ENCODE measurements at regions not wholly inside any gene's neighbourhood (a gene's known extent, or its start where the extent isn't known, plus 50 kb on each side); places are given as distances from the start of the nearest gene placed in this dataset.

DNA sequence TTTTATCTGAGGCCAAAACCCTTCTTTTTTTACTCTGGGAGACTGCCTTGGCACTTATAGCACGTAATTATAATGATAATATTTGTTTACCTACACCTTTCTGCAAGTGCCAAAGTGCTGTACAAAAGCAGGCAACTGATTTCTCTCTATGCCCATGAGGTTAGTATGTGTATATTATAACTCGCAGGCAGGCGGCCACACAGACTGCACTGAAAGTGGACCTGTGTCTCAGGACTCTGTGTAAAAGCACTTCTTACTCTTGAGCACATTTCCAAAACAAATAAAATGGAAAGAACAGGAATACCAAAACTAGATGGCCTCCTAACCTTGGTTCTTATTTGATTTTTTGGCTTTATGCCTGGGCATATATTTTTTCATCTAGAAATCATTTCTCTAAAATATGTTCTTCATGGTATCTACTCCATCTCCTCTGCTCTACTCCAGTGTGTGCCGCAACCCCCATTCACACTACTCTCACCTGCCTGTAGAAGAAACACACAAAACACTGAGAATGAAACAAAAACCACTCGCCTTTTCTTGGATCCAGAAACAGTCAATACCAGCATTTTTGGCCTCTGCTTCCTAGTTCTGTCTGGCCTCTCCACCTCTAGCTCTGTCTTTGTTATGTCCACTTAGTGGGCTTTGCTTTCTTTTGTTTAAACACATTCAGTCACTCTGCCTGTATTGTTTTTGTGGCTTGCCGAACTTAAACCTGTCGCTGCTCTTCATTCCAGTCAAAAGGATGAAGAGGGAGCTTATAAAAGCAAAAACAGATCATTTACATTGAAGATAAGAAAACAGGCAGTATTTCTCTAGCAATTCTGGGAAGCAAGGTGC, 934.5 kb upstream of the TENM3 start:
- H3K4me3 ChIP-seq (ENCODE audit: low read depth, low read length), result no peak overlapping the region
- DNase-seq (ENCODE audit: low read depth), result no peak

GRCh38 chr4:181312066-181312465, 931.1 kb upstream of the TENM3 start:
- DNase-seq (ENCODE audit: low read depth), result no peak
- H3K4me3 ChIP-seq (ENCODE audit: low read depth, low read length), result no peak overlapping the region

- DNase-seq (ENCODE audit: low read depth), result no peak
- H3K4me3 ChIP-seq (ENCODE audit: low read depth, low read length), result no peak overlapping the region
These were observed 923.6 kb upstream of the TENM3 start for GRCh38 chr4:181319629-181320028.

DNA sequence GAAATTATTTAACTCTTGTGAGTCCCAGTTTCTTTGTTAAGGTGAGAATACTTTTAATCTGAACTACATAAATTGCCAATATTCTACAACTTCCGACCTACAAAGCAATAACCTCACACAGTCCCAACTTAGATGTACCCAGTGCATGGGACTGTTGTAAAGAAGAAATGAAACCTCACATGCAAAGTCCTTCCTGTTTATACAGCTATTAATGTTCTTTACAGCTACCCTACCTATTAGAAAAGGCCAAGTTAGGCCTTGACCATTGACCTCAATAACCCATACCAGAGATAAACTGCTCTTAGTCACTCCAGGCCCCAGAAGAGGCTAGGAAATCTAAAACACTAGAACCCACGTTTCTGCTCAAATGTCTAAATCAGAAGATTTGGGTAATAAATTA, 920.1 kb upstream of the TENM3 start:
- DNase-seq (ENCODE audit: low read depth), result no peak
- H3K4me3 ChIP-seq (ENCODE audit: low read depth, low read length), result no peak overlapping the region

- DNase-seq (ENCODE audit: low read depth), result no peak
- H3K4me3 ChIP-seq (ENCODE audit: low read depth, low read length), result no peak overlapping the region
These were observed 912.5 kb upstream of the TENM3 start for GRCh38 chr4:181330654-181331201.

DNA sequence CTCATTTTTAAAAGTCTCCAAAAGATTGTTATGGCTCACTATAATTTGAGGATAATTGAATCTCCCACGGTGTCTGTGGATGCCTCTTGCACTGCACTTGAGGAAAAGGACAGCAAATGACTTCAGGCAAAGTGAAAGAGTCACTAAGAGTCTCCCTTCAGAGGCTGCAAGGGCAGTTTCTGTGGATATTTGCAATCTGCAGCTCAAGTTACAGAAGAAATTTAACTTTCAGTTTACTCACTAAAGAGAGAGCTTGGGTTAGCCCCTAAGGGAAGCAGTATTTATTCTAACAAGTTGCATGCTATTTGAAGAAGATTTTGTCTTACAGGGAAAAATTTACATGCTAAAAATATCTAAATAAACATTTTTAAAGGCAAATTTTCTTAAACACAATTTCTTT, 912.0 kb upstream of the TENM3 start:
- H3K4me3 ChIP-seq (ENCODE audit: low read depth, low read length), result no peak overlapping the region
- DNase-seq (ENCODE audit: low read depth), result no peak

DNA sequence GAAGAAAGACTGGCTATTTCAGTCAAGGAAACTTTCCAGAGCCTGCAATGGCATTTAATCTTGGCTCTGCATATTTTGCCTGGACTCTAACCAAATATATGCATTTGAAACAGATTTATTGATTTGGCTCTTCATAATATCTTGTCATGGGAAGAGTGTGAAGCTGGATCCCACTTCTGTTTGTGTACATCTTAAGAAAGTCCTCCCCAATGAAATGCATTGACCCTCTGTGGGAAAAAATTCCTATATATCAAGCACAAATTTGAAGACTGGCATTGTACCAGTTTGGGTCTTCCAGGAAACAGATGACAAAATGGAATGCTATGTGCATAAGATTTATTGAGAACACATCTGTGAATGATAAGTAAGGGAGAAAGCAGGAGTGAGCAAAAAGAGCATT, 897.3 kb upstream of the TENM3 start:
- no peak overlapping the region for H3K4me3 ChIP-seq (ENCODE audit: low read depth, low read length)
- no peak for DNase-seq (ENCODE audit: low read depth)

- no peak overlapping the region for H3K4me3 ChIP-seq (ENCODE audit: low read depth, low read length)
- DNase-seq (ENCODE audit: low read depth), result no peak
These were observed 892.4 kb upstream of the TENM3 start for GRCh38 chr4:181350615-181351415.

DNA sequence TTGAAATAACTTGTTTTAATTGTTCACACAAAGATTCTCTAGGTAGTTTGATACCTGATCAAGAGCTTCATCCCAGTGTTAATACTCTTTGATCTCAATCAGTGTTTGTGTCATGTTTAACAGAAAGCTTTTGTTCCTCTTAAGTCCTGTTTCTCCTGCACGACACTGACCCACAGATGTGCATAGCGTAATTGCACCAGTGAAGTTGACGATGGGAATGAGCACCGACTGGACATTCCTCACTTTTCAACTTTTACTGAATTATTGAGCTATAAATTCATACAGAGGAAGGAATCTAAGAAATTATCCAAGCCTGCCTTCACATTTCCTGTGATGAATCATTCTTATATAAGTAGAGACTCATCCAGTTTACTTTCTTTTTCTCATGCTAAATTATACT, 878.7 kb upstream of the TENM3 start:
- no peak for DNase-seq (ENCODE audit: low read depth)
- H3K4me3 ChIP-seq (ENCODE audit: low read depth, low read length), result no peak overlapping the region

GRCh38 chr4:181365671-181366070, 877.5 kb upstream of the TENM3 start:
- no peak overlapping the region for H3K4me3 ChIP-seq (ENCODE audit: low read depth, low read length)
- no peak for DNase-seq (ENCODE audit: low read depth)

- H3K4me3 ChIP-seq (ENCODE audit: low read depth, low read length), result no peak overlapping the region
- no peak for DNase-seq (ENCODE audit: low read depth)
These were observed 871.2 kb upstream of the TENM3 start for GRCh38 chr4:181372014-181372413.

GRCh38 chr4:181376058-181376457, 867.1 kb upstream of the TENM3 start:
- no peak overlapping the region for H3K4me3 ChIP-seq (ENCODE audit: low read depth, low read length)
- DNase-seq (ENCODE audit: low read depth), result no peak

- H3K4me3 ChIP-seq (ENCODE audit: low read depth, low read length), result no peak overlapping the region
- DNase-seq (ENCODE audit: low read depth), result no peak
These were observed 855.1 kb upstream of the TENM3 start for GRCh38 chr4:181388061-181388460.

DNA sequence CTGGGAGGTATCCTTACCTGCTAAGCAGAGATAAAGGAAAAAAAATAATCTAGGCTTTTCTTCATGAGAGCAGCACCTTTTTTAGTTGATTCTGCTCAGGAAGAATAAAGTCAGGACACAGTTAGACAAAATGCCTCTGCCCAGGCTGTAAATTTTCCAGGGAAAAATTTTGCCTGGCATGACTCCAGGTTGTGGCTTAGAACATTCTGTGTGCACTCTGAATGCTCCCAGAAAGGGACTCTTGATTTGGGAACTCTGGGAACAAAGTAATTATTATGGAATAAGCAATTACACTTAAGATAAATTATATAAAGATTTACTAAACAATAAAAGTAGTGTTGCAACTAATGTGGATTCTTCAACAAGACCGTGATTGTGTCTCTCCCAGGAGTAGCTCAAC, 826.2 kb upstream of the TENM3 start:
- no peak for DNase-seq (ENCODE audit: low read depth)
- H3K4me3 ChIP-seq (ENCODE audit: low read depth, low read length), result no peak overlapping the region

DNA sequence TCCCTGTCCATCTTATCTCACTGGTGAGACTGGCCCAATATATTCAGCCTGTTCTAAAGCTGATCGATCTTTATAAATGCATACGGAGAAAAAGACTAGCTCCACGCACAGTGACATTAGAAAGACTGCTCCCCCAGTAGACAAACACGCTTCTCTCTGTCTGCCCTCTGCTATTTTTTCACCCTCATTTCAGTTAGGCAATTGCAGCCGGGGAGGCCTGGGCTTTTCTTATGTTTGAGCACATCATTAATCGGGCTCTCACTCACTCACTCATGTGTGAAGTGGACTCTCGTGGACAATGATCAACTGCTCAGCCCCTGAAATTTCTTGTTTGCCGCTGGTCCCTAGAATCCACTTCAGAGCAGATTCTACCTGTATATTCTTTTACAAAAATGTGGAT, 824.7 kb upstream of the TENM3 start:
- H3K4me3 ChIP-seq (ENCODE audit: low read depth, low read length), result no peak overlapping the region
- no peak for DNase-seq (ENCODE audit: low read depth)

DNA sequence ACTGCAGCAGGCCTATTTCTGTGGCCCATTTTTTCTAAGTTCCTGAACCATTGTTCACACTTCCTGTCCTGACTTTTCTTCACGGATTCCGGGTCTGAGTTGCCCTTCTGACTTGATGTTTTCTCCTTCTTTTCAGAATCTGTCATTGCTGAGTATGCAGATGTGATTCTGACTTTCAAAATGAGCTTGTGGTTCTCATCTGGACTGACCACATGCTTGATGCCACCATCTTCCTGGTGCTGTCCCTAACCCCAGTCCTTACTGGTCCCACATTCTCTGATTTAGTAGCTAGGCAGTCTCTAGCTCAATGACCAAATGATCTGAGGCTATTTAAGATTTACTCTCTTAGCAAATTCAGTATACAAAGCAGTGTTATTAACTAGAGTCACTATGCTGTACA, 822.3 kb upstream of the TENM3 start:
- H3K4me3 ChIP-seq (ENCODE audit: low read depth, low read length), result no peak overlapping the region
- no peak for DNase-seq (ENCODE audit: low read depth)

DNA sequence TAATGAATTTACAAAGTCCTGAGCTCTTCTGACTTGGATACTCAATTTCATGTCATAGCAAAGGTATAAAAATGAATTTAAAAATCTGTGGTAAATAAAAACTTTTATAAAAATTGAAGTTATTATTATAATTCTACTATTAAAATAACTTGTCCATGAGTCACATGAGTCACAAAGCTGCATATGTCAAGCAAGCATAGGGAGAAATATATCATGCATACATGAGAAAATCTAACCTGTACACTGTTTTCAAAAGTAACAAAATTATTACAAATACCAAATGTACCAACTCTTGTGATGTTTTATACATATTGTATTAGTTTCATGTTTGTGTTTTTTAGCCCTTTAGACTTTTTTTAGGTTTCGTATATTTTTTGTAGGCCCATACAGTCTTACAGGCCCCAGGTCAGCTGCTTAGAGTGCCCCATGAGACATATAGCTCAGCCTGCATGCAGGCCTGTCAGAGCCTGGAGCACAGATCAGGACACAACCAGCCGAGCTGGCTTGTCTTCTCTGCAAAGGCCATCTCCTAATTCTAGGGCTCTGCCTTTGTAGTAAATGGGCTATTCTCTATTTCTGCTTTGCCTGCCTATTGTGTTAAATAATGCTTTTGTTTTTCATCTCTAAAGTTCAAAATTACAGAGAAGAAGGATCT, 818.7 kb upstream of the TENM3 start:
- no peak overlapping the region for H3K4me3 ChIP-seq (ENCODE audit: low read depth, low read length)
- DNase-seq (ENCODE audit: low read depth), result no peak

DNA sequence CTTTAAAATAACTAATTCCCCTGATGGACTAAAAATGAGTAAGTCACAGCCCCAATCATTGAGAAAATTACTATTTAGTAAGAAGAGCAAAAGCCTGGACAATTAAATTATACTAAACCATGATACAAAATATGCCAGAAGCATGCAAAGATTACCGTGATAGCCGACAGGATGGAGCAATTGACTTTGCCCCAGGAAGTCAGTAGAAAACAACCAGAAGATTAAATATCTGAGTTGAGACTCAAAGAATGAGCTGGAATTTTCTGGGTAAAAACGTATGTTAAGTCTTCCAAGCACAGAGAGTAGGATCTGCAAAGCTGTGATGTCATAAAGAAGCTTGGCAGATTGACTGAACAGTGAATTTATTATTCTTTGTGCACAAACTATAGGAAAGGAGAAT, 816.1 kb upstream of the TENM3 start:
- DNase-seq (ENCODE audit: low read depth), result no peak
- no peak overlapping the region for H3K4me3 ChIP-seq (ENCODE audit: low read depth, low read length)

DNA sequence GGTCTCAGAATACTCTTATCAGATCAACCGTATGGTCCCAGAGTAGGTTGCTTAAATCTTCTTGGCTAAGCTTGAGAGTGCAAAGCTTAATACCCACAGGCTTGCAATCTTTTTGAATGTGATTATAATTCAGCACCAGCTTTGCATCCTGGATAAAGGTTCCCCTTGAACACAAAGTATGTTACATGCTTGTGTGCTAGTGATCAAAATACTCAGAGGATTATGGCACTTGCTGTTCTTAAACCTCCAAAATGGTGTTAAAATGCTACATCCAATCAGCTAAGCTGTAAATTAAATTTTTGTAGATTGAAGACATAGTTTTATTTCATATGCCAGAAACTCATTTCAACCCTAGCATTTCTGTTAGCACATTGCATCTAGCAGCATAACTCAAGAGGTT, 812.2 kb upstream of the TENM3 start:
- no peak overlapping the region for H3K4me3 ChIP-seq (ENCODE audit: low read depth, low read length)
- no peak for DNase-seq (ENCODE audit: low read depth)

DNA sequence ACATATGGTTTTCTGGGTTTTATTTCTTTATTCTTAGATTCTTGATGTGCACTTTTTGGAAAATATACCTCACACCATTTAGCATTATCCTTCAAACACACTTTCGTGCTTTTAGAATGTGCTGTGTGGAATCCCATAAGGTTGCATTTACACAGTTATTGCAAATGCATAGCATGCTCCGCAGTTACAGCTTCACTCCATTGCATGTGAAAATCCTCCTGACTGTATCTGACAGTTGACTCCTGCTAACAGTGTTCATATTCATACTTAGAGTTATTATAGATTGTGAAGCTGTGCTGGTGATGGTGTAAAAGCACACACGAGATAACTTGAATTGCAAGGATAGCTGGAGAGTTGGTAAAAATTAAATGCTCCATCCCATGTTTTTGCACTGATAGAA, 811.5 kb upstream of the TENM3 start:
- H3K4me3 ChIP-seq (ENCODE audit: low read depth, low read length), result no peak overlapping the region
- no peak for DNase-seq (ENCODE audit: low read depth)

Measured in skeletal muscle cell (primary cell).